ENCODE measurements at regions not wholly inside any gene's neighbourhood (a gene's known extent, or its start where the extent isn't known, plus 50 kb on each side); places are given as distances from the start of the nearest gene placed in this dataset.

GRCh38 chr2:241952816-241953215 is 83.3 kb downstream of the RTP5 start:
- no peak for DNase-seq
- Histone ChIP-seq H3K9me3 (ENCODE audit: control insufficient read depth in 4 of 4, insufficient read depth in 3 of 4, low read length in 3 of 4) (peaks cover 0 to 5% (median 0%) of the 10 kb centered on the region in 4 donors), H3K4me1 (ENCODE audit: control insufficient read depth in 5 of 5, insufficient read depth in 5 of 5, low read length in 5 of 5) (peaks cover 0 to 5% (median 3%) of the 10 kb centered on the region in 5 donors), H3K36me3 (ENCODE audit: control insufficient read depth in 4 of 4, insufficient read depth in 4 of 4, low read length in 4 of 4) (no peaks in the 10 kb centered on the region), H3K4me3 (no peak overlapping the region), H3K9ac (ENCODE audit: insufficient read depth in 1 of 2, low read length in 2 of 2) (no peak overlapping the region), H3K27me3 (ENCODE audit: control insufficient read depth in 3 of 3, insufficient read depth in 3 of 3, low read length in 2 of 3) (no peaks in the 10 kb centered on the region), H3K27ac (ENCODE audit: low read depth in 1 of 2, low read length in 1 of 2) (no peak overlapping the region)
- no peak for TF ChIP-seq CTCF (IDR thresholded peaks at IDR 0.05; ENCODE audit: control extremely low read depth, extremely low read depth)
- WGBS, 2 donors = 86 to 89% methylated on average over 16 of the region's 16 CpGs
- no peak for ATAC-seq (ENCODE audit: insufficient read depth, low FRiP score)

- H3K27me3 ChIP-seq (ENCODE audit: control insufficient read depth in 3 of 3, insufficient read depth in 3 of 3, low read length in 2 of 3) = no peaks in the 10 kb centered on the region
- H3K9me3 ChIP-seq (ENCODE audit: control insufficient read depth in 4 of 4, insufficient read depth in 3 of 4, low read length in 3 of 4) = peaks cover 0 to 5% (median 0%) of the 10 kb centered on the region in 4 donors
- WGBS, 2 donors = 94 to 95% methylated on average over 32 to 33 of the region's 33 CpGs
- no peak overlapping the region for H3K27ac ChIP-seq (ENCODE audit: low read depth in 1 of 2, low read length in 1 of 2)
- DNase-seq = no peak
- no peak overlapping the region for H3K4me3 ChIP-seq
- no peak overlapping the region for H3K9ac ChIP-seq (ENCODE audit: insufficient read depth in 1 of 2, low read length in 2 of 2)
- no peak for TF ChIP-seq CTCF (IDR thresholded peaks at IDR 0.05; ENCODE audit: control extremely low read depth, extremely low read depth)
- no peaks in the 10 kb centered on the region for H3K36me3 ChIP-seq (ENCODE audit: control insufficient read depth in 4 of 4, insufficient read depth in 4 of 4, low read length in 4 of 4)
- peaks cover 0 to 5% (median 3%) of the 10 kb centered on the region in 5 donors for H3K4me1 ChIP-seq (ENCODE audit: control insufficient read depth in 5 of 5, insufficient read depth in 5 of 5, low read length in 5 of 5)
- ATAC-seq (ENCODE audit: insufficient read depth, low FRiP score) = no peak
These were observed 83.9 kb downstream of the RTP5 start for GRCh38 chr2:241953324-241953928.

GRCh38 chr2:241956521-241957110 is 87.1 kb downstream of the RTP5 start:
- H3K9ac ChIP-seq (ENCODE audit: insufficient read depth in 1 of 2, low read length in 2 of 2) = no peak overlapping the region
- no peak for DNase-seq
- ATAC-seq (ENCODE audit: insufficient read depth, low FRiP score) = no peak
- no peak for TF ChIP-seq CTCF (IDR thresholded peaks at IDR 0.05; ENCODE audit: control extremely low read depth, extremely low read depth)
- WGBS, 2 donors = 94 to 96% methylated on average over 13 of the region's 13 CpGs
- H3K27ac ChIP-seq (ENCODE audit: low read depth in 1 of 2, low read length in 1 of 2) = no peak overlapping the region
- no peaks in the 10 kb centered on the region for H3K27me3 ChIP-seq (ENCODE audit: control insufficient read depth in 3 of 3, insufficient read depth in 3 of 3, low read length in 2 of 3)
- H3K36me3 ChIP-seq (ENCODE audit: control insufficient read depth in 4 of 4, insufficient read depth in 4 of 4, low read length in 4 of 4) = no peaks in the 10 kb centered on the region
- no peak overlapping the region for H3K4me3 ChIP-seq
- no peaks in the 10 kb centered on the region for H3K9me3 ChIP-seq (ENCODE audit: control insufficient read depth in 4 of 4, insufficient read depth in 3 of 4, low read length in 3 of 4)
- H3K4me1 ChIP-seq (ENCODE audit: control insufficient read depth in 5 of 5, insufficient read depth in 5 of 5, low read length in 5 of 5) = peaks cover 0 to 8% (median 0%) of the 10 kb centered on the region in 5 donors

All from lung (tissue), 11 donors.